H9 (cell line): ENCODE measurements at regions not wholly inside any gene's neighbourhood (a gene's known extent, or its start where the extent isn't known, plus 50 kb on each side); places are given as distances from the start of the nearest gene placed in this dataset.

Experiments
- DNase-seq: peaks from one replicate; pipeline ENCODE4 v3.0.0-alpha.2; 2017
- H2AFZ ChIP-seq: one replicate; pipeline ENCODE4 v1.6.1; 2013; ENCODE audit warnings: mild to moderate bottlenecking, low read length, control low read depth, moderate library complexity
- H2AK5ac ChIP-seq: 2 replicates; pipeline ENCODE4 v1.6.1; 2013; ENCODE audit warnings: low read length, control low read depth, mixed read lengths; ENCODE audit not compliant: insufficient read length
- H2BK120ac ChIP-seq: one replicate; pipeline ENCODE4 v1.6.1; 2013; ENCODE audit warnings: low read depth, mild to moderate bottlenecking, low read length, control low read depth, inconsistent platforms; ENCODE audit not compliant: poor library complexity, severe bottlenecking
- H2BK12ac ChIP-seq: 2 replicates; pipeline ENCODE4 v1.6.1; 2013; ENCODE audit warnings: low read length, control low read depth, mixed read lengths, low read depth; ENCODE audit not compliant: insufficient read length
- H2BK15ac ChIP-seq: 2 replicates; pipeline ENCODE4 v1.6.1; 2013; ENCODE audit warnings: low read depth, low read length, control low read depth
- H2BK20ac ChIP-seq: one replicate; pipeline ENCODE4 v1.6.1; 2013; ENCODE audit warnings: low read depth, mild to moderate bottlenecking, low read length, control low read depth, inconsistent platforms; ENCODE audit not compliant: poor library complexity, severe bottlenecking
- H2BK5ac ChIP-seq: 2 replicates; pipeline ENCODE4 v1.6.1; 2013; ENCODE audit warnings: low read length, control low read depth, mixed read lengths; ENCODE audit not compliant: insufficient read length
- H3K14ac ChIP-seq: 2 replicates; pipeline ENCODE4 v1.6.1; 2013; ENCODE audit warnings: low read length, control low read depth; ENCODE audit not compliant: insufficient read depth
- H3K18ac ChIP-seq: 2 replicates; pipeline ENCODE4 v1.6.1; 2013; ENCODE audit warnings: low read depth, mild to moderate bottlenecking, mixed read lengths, low read length, control low read depth; ENCODE audit not compliant: insufficient read length
- H3K23ac ChIP-seq: 2 replicates; pipeline ENCODE4 v1.6.1; 2013; ENCODE audit warnings: low read length, control low read depth, mixed read lengths, low read depth; ENCODE audit not compliant: insufficient read length
- H3K23me2 ChIP-seq: 2 replicates; pipeline ENCODE4 v1.6.1; 2013; ENCODE audit warnings: low read depth, mild to moderate bottlenecking, mixed read lengths, low read length, control low read depth; ENCODE audit not compliant: insufficient read length, poor library complexity, severe bottlenecking
- H3K27ac ChIP-seq: 2 replicates; pipeline ENCODE4 v1.5.1; 2013; ENCODE audit warnings: low read length, control low read depth, mixed read lengths, low read depth; ENCODE audit not compliant: insufficient read length
- H3K27me3 ChIP-seq: 2 replicates; pipeline ENCODE4 v1.6.1; 2013; ENCODE audit warnings: low read length, control low read depth, inconsistent platforms; ENCODE audit not compliant: insufficient read depth
- H3K4ac ChIP-seq: 2 replicates; pipeline ENCODE4 v1.6.1; 2013; ENCODE audit warnings: low read depth, mild to moderate bottlenecking, control low read depth, inconsistent platforms, low read length, moderate library complexity
- H3K4me1 ChIP-seq: 2 replicates; pipeline ENCODE4 v1.6.1; 2013; ENCODE audit warnings: low read length, control low read depth, inconsistent platforms; ENCODE audit not compliant: insufficient read depth
- H3K4me2 ChIP-seq: 2 replicates; pipeline ENCODE4 v1.6.1; 2013; ENCODE audit warnings: low read length, control low read depth, mixed read lengths; ENCODE audit not compliant: insufficient read length, insufficient read depth
- H3K56ac ChIP-seq: 2 replicates; pipeline ENCODE4 v1.6.1; 2013; ENCODE audit warnings: low read depth, mild to moderate bottlenecking, mixed read lengths, low read length, control low read depth; ENCODE audit not compliant: insufficient read length
- H3K79me1 ChIP-seq: 2 replicates; pipeline ENCODE4 v1.6.1; 2013; ENCODE audit warnings: low read depth, mild to moderate bottlenecking, moderate library complexity, low read length, control low read depth, inconsistent platforms; ENCODE audit not compliant: insufficient read depth, poor library complexity, severe bottlenecking
- H3K79me2 ChIP-seq: 2 replicates; pipeline ENCODE4 v1.6.1; 2013; ENCODE audit warnings: low read length, control low read depth, inconsistent platforms; ENCODE audit not compliant: insufficient read depth
- H3K9ac ChIP-seq: 2 replicates; pipeline ENCODE4 v1.6.1; 2013; ENCODE audit warnings: low read length, control low read depth, mixed read lengths; ENCODE audit not compliant: insufficient read length; ENCODE audit errors: extremely low read depth
- H3K9me3 ChIP-seq: one replicate; pipeline ENCODE4 v1.6.1; 2013; ENCODE audit warnings: low read depth, low read length, inconsistent platforms; ENCODE audit not compliant: control insufficient read depth
- H3T11ph ChIP-seq: one replicate; pipeline ENCODE4 v1.6.1; 2013; ENCODE audit warnings: mild to moderate bottlenecking, low read length, control low read depth, inconsistent platforms
- H4K20me1 ChIP-seq: one replicate; pipeline ENCODE4 v1.6.1; 2013; ENCODE audit not compliant: control insufficient read depth, insufficient read length, insufficient read depth
- H4K5ac ChIP-seq: 2 replicates; pipeline ENCODE4 v1.6.1; 2013; ENCODE audit warnings: low read depth, mild to moderate bottlenecking, mixed read lengths, low read length, control low read depth; ENCODE audit not compliant: insufficient read length
- H4K8ac ChIP-seq: replicated peaks from 2 replicates; pipeline ENCODE4 v1.6.1; 2013; ENCODE audit warnings: low read length, control low read depth, mixed read lengths, low read depth; ENCODE audit not compliant: insufficient read length
- H4K91ac ChIP-seq: 2 replicates; pipeline ENCODE4 v1.6.1; 2013; ENCODE audit warnings: low read depth, mild to moderate bottlenecking, moderate library complexity, mixed read lengths, low read length, control low read depth; ENCODE audit not compliant: insufficient read length
- H3K27ac Mint-ChIP-seq, 3 experiments: 2 replicates in 2 of 3; 3 replicates in 1 of 3; pipeline ENCODE4 v1.8.0; 2020 to 2021; ENCODE audit warnings: mixed read lengths in 3 of 3, mild to moderate bottlenecking in 1 of 3, moderate library complexity in 1 of 3
- H3K27me3 Mint-ChIP-seq: 2 replicates; pipeline ENCODE4 v1.8.0; 2021; ENCODE audit warnings: low read depth, mild to moderate bottlenecking, moderate library complexity, mixed read lengths
- H3K36me3 Mint-ChIP-seq, 3 experiments: 2 replicates in 2 of 3; 3 replicates in 1 of 3; pipeline ENCODE4 v1.8.0; 2020 to 2021; ENCODE audit warnings: low read depth in 3 of 3, mixed read lengths in 3 of 3; ENCODE audit not compliant: insufficient read depth in 1 of 3
- H3K4me1 Mint-ChIP-seq, 2 experiments: 2 replicates each; pipeline ENCODE4 v1.8.0; 2020; ENCODE audit warnings: mixed read lengths in 2 of 2
- H3K4me3 Mint-ChIP-seq, 2 experiments: 2 replicates in 1 of 2; 3 replicates in 1 of 2; pipeline ENCODE4 v1.8.0; 2020 to 2021; ENCODE audit warnings: mild to moderate bottlenecking in 2 of 2, mixed read lengths in 2 of 2, moderate library complexity in 1 of 2
- H3K9me3 Mint-ChIP-seq, 2 experiments: 2 replicates in 1 of 2; 3 replicates in 1 of 2; pipeline ENCODE4 v1.8.0; 2020; ENCODE audit warnings: mild to moderate bottlenecking in 2 of 2, mixed read lengths in 2 of 2, moderate library complexity in 1 of 2
- CTCF ChIP-seq: fragments of 200-600 bp; sonication (generic); conservative IDR thresholded peaks from 3 replicates; pipeline ENCODE4 v1.8.0; 2021; ENCODE audit warnings: antibody characterized with exemption, mild to moderate bottlenecking
- WGBS: extraction: QIAGEN DNeasy Blood & Tissue Kit; methylation state at CpG from one replicate; pipeline ENCODE4 v1.1.7; 2013; ENCODE audit warnings: missing lambda C conversion rate, low lambda C conversion rate, mixed read lengths; ENCODE audit not compliant: insufficient read length; ENCODE audit errors: extremely low coverage; 5-methylcytosine and 5-hydroxymethylcytosine counted together

- no peaks in the 10 kb centered on the region for H3K27me3 ChIP-seq
- no peak overlapping the region for H3K23ac ChIP-seq
- H3K56ac ChIP-seq: no peak overlapping the region
- DNase-seq: no peak
- H3K4me2 ChIP-seq: no peak overlapping the region
- no peak overlapping the region for H2BK5ac ChIP-seq
- Mint-ChIP-seq H3K4me1 (peaks cover 9 to 16% of the 10 kb centered on the region in 2 experiments), H3K36me3 (peaks cover 0 to 4% (median 2%) of the 10 kb centered on the region in 3 experiments; a peak in 3 of 7 replicates), H3K9me3 (peaks cover 8 to 9% of the 10 kb centered on the region in 2 experiments; a peak in 4 of 5 replicates), H3K27me3 (no peaks in the 10 kb centered on the region), H3K4me3 (no peak overlapping the region), H3K27ac (peak overlapping the region in 1 of 3 experiments; percentile 48; a peak in 3 of 7 replicates)
- no peaks in the 10 kb centered on the region for H3K79me2 ChIP-seq
- no peak overlapping the region for H3K14ac ChIP-seq
- WGBS: no CpG with 5 or more reads among the region's 4 CpGs
- H3K4me1 ChIP-seq: no peaks in the 10 kb centered on the region; the same call in 1 of the 2 replicates
- no peak for TF ChIP-seq CTCF
- H2BK15ac ChIP-seq: no peak overlapping the region
- no peak overlapping the region for H2AFZ ChIP-seq
- no peaks in the 10 kb centered on the region for H3K23me2 ChIP-seq
- H4K5ac ChIP-seq: no peak overlapping the region
- H3K79me1 ChIP-seq: no peaks in the 10 kb centered on the region
- no peak overlapping the region for H3K4ac ChIP-seq
- H3T11ph ChIP-seq: no peak overlapping the region
- no peak overlapping the region for H2BK20ac ChIP-seq
- no peak overlapping the region for H3K18ac ChIP-seq
- H3K27ac ChIP-seq: no peak overlapping the region
- no peak overlapping the region for H3K9ac ChIP-seq
- no peak overlapping the region for H4K8ac ChIP-seq
- H3K9me3 ChIP-seq: no peaks in the 10 kb centered on the region
- H2AK5ac ChIP-seq: no peak overlapping the region
- H4K91ac ChIP-seq: no peak overlapping the region
- H2BK12ac ChIP-seq: no peak overlapping the region
- H4K20me1 ChIP-seq: no peaks in the 10 kb centered on the region
- H2BK120ac ChIP-seq: no peak overlapping the region
Observed at GRCh38 chr15:38904298-38904697, 339.7 kb upstream of the RASGRP1 start.
